ENCODE measurements at regions not wholly inside any gene's neighbourhood (a gene's known extent, or its start where the extent isn't known, plus 50 kb on each side); places are given as distances from the start of the nearest gene placed in this dataset.

- no peak for TF ChIP-seq REST (IDR thresholded peaks at IDR 0.05; ENCODE audit: unreplicated experiment)
Measured at GRCh38 chr2:217353591-217353990, 493.7 kb upstream of the TNP1 start (continued).

GRCh38 chr2:217351378-217351777 lies 491.5 kb upstream of the TNP1 start:
- H3K4me2 ChIP-seq: no peak overlapping the region
- no peaks in the 10 kb centered on the region for H3K9me2 ChIP-seq (ENCODE audit: insufficient read depth)
- H3K4me3 ChIP-seq: no peak overlapping the region
- H3F3A ChIP-seq (replicated peaks; ENCODE audit: low read depth): no peaks in the 10 kb centered on the region
- no peak for DNase-seq (ENCODE audit: low spot score)
- no peaks in the 10 kb centered on the region for H3K27me3 ChIP-seq (ENCODE audit: insufficient read depth)
- Mint-ChIP-seq H3K27ac (no peak overlapping the region), H3K4me3 (no peak overlapping the region), H3K27me3 (ENCODE audit: insufficient read depth, low read depth, poor library complexity) (peaks cover 6% of the 10 kb centered on the region), H3K9me3 (peaks cover 15% of the 10 kb centered on the region; the same call in 2 of the 3 replicates), H3K36me3 (ENCODE audit: low read depth) (no peaks in the 10 kb centered on the region), H3K4me1 (no peaks in the 10 kb centered on the region)
- H3K79me2 ChIP-seq (replicated peaks; ENCODE audit: insufficient read depth): no peaks in the 10 kb centered on the region
- no peaks in the 10 kb centered on the region for H3K36me3 ChIP-seq (ENCODE audit: insufficient read depth)
- no peak overlapping the region for H2AFZ ChIP-seq
- ATAC-seq: no peak
- H3K4me1 ChIP-seq (ENCODE audit: insufficient read depth): no peaks in the 10 kb centered on the region
- H4K20me1 ChIP-seq (replicated peaks; ENCODE audit: insufficient read depth): no peaks in the 10 kb centered on the region
- H3K27ac ChIP-seq (ENCODE audit: low read depth): no peak overlapping the region
- TF ChIP-seq POLR2AphosphoS5 (IDR thresholded peaks at IDR 0.05; ENCODE audit: low read depth) (no peak), REST (IDR thresholded peaks at IDR 0.05; ENCODE audit: unreplicated experiment) (no peak), ZNF114 (CRISPR knock-in tag; IDR thresholded peaks at IDR 0.05) (no peak), EZH2phosphoT487 (IDR thresholded peaks at IDR 0.05; ENCODE audit: unreplicated experiment) (no peak), STAT1 (IDR thresholded peaks at IDR 0.05; ENCODE audit: unreplicated experiment) (no peak), ETS1 (IDR thresholded peaks at IDR 0.05) (no peak), EZH2 (IDR thresholded peaks at IDR 0.05; ENCODE audit: low read depth, unreplicated experiment) (no peak), JUNB (IDR thresholded peaks at IDR 0.05; ENCODE audit: unreplicated experiment) (no peak), CREB1 (CRISPR knock-in tag; IDR thresholded peaks at IDR 0.05; ENCODE audit: low read depth) (no peak), ZNF331 (CRISPR knock-in tag; IDR thresholded peaks at IDR 0.05; ENCODE audit: low read depth) (no peak)
- TF ChIP-seq, protein P1, sequence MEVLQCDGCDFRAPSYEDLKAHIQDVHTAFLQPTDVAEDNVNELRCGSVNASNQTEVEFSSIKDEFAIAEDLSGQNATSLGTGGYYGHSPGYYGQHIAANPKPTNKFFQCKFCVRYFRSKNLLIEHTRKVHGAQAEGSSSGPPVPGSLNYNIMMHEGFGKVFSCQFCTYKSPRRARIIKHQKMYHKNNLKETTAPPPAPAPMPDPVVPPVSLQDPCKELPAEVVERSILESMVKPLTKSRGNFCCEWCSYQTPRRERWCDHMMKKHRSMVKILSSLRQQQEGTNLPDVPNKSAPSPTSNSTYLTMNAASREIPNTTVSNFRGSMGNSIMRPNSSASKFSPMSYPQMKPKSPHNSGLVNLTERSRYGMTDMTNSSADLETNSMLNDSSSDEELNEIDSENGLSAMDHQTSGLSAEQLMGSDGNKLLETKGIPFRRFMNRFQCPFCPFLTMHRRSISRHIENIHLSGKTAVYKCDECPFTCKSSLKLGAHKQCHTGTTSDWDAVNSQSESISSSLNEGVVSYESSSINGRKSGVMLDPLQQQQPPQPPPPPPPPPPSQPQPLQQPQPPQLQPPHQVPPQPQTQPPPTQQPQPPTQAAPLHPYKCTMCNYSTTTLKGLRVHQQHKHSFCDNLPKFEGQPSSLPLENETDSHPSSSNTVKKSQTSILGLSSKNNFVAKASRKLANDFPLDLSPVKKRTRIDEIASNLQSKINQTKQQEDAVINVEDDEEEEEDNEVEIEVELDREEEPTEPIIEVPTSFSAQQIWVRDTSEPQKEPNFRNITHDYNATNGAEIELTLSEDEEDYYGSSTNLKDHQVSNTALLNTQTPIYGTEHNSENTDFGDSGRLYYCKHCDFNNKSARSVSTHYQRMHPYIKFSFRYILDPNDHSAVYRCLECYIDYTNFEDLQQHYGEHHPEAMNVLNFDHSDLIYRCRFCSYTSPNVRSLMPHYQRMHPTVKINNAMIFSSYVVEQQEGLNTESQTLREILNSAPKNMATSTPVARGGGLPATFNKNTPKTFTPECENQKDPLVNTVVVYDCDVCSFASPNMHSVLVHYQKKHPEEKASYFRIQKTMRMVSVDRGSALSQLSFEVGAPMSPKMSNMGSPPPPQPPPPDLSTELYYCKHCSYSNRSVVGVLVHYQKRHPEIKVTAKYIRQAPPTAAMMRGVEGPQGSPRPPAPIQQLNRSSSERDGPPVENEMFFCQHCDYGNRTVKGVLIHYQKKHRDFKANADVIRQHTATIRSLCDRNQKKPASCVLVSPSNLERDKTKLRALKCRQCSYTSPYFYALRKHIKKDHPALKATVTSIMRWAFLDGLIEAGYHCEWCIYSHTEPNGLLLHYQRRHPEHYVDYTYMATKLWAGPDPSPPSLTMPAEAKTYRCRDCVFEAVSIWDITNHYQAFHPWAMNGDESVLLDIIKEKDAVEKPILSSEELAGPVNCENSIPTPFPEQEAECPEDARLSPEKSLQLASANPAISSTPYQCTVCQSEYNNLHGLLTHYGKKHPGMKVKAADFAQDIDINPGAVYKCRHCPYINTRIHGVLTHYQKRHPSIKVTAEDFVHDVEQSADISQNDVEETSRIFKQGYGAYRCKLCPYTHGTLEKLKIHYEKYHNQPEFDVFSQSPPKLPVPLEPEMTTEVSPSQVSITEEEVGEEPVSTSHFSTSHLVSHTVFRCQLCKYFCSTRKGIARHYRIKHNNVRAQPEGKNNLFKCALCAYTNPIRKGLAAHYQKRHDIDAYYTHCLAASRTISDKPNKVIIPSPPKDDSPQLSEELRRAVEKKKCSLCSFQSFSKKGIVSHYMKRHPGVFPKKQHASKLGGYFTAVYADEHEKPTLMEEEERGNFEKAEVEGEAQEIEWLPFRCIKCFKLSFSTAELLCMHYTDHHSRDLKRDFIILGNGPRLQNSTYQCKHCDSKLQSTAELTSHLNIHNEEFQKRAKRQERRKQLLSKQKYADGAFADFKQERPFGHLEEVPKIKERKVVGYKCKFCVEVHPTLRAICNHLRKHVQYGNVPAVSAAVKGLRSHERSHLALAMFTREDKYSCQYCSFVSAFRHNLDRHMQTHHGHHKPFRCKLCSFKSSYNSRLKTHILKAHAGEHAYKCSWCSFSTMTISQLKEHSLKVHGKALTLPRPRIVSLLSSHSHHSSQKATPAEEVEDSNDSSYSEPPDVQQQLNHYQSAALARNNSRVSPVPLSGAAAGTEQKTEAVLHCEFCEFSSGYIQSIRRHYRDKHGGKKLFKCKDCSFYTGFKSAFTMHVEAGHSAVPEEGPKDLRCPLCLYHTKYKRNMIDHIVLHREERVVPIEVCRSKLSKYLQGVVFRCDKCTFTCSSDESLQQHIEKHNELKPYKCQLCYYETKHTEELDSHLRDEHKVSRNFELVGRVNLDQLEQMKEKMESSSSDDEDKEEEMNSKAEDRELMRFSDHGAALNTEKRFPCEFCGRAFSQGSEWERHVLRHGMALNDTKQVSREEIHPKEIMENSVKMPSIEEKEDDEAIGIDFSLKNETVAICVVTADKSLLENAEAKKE (CRISPR knock-in tag; IDR thresholded peaks at IDR 0.05): no peak
